Right cardiac atrium (tissue), 5 donors: ENCODE measurements at regions not wholly inside any gene's neighbourhood (a gene's known extent, or its start where the extent isn't known, plus 50 kb on each side); places are given as distances from the start of the nearest gene placed in this dataset.

Experiments used
- ATAC-seq, 2 donors: fragments of 200-7000 bp; cut with Tn5 transposase; one replicate each; pipeline versions ENCODE4 v1.8.0 to v1.9.1; 2020; ENCODE audit warnings: moderate library complexity in 2 of 2, mild to moderate bottlenecking in 1 of 2
- DNase-seq, 3 donors: peaks; one replicate each; pipeline ENCODE4 v3.0.0-alpha.2; 2020
- H3K27ac ChIP-seq: one replicate; pipeline ENCODE4 v1.5.1; 2013; ENCODE audit warnings: mild to moderate bottlenecking, low read length, control low read depth, moderate library complexity
- H3K27me3 ChIP-seq: one replicate; pipeline ENCODE4 v1.6.1; 2013; ENCODE audit not compliant: control insufficient read depth, insufficient read depth
- H3K4me1 ChIP-seq: one replicate; pipeline ENCODE4 v1.6.1; 2013; ENCODE audit warnings: low read length; ENCODE audit not compliant: control insufficient read depth, insufficient read depth
- H3K4me3 ChIP-seq: one replicate; pipeline ENCODE4 v1.5.1; 2013; ENCODE audit warnings: low read length, control low read depth
- H3K9me3 ChIP-seq: one replicate; pipeline ENCODE4 v1.6.1; 2013; ENCODE audit warnings: low read length; ENCODE audit not compliant: control insufficient read depth
- WGBS: extraction: QIAGEN DNeasy Blood & Tissue Kit; methylation state at CpG from one replicate; pipeline ENCODE4 v1.1.7; 2013; 5-methylcytosine and 5-hydroxymethylcytosine counted together
- intact Hi-C, 4 donors: fragments of 100-400 bp; cut with DNase I; formaldehyde crosslinking; loops; one replicate each; pipeline versions ENCODE4 v1.11.0 to v1.14.0; 2022 to 2023
- donor health status: healthy with polysubstance abuse.
- donor health status: DM: no; HTN: yes; CAD: no.
- donor health status: DM: no; HTN: no; CAD: no.
- donor health status: DM: no; HTN: yes; CAD: no; lungs with severe emphysema.
- donor health status: DM: yes; HTN: yes; CAD: no.

DNA sequence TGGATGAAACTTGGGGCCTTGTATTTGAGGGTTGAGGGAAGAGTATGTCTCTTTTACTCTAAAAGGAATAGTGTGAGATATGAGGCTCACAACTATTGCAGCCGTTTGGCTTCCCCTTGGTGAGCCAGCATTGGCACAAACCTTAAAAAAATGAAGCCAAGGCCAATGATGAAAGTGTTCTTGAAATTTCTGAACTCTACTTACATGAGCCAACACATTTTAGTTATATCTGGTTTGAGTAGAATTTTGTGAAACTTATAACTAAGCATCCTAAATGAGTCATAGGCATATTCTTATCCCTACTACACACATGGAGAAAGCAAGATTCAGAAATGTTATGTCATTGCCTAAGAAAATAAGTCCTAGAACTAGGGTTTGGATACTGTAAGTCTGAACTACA, 55.3 kb upstream of the ACSS3 start:
- WGBS: 57% methylated on average over 1 of the region's 1 CpG
- no peak overlapping the region for H3K27ac ChIP-seq

DNA sequence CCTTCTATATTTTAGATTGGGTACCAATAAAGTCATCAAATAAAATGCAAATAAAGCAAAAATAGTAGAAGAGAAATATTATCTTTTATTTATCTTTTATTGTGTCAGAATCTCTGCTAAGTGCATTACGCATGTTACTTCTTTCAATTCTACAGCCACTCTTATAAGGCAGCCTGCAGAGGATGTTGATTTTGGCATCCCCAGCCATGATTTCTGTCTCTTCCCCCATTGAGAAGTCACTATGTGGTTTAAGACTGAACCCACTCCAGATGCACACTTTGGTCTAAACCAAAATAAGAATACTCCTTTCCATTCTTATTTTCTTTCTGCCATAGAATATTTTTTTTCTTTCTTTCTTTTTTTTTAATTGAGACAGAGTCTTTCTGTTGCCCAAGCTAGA, 56.0 kb upstream of the ACSS3 start:
- intact Hi-C loops: no loop called here
- ATAC-seq: peak; percentile 74 to 82

More for the DNA sequence above, 55.3 kb upstream of the ACSS3 start:
- no peaks in the 10 kb centered on the region for H3K4me1 ChIP-seq
- intact Hi-C loops: no loop called here
- ATAC-seq: peak; percentile 77 to 88
- no peaks in the 10 kb centered on the region for H3K27me3 ChIP-seq
- H3K9me3 ChIP-seq: no peaks in the 10 kb centered on the region
- no peak overlapping the region for H3K4me3 ChIP-seq
- DNase-seq: peak in 2 of 3 donors; percentile 20 to 40

DNA sequence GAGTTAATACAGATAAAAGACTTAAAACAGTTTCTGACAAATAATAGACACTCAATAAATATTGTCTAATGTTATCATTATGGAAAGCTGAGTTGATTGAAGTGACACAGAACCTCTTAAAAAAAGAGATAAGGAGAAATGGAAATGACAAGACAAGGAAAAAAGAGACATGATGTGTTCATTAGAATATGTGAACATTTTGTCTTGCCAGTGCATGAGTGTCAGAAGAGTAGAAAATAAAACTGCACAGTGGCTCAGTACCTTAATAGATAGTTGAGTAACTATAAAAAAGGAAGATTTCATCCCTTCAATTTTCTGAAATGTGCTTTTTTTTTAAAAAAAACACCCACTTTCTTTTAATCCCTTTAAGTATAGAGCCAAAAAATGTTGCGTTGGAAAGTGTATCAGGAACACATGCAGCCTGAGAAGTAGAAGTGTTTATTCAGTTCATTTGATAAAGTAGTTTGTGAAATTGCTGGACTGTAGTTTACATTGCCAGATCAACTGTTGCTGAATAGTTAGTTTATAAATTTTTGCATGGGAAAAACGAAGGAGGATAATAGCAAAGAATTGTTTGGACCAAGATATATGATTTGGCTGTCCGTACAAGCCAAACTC, 56.6 kb upstream of the ACSS3 start:
- H3K4me3 ChIP-seq: no peak overlapping the region
- intact Hi-C loops: no loop called here
- 36% methylated on average over 3 of the region's 3 CpGs for WGBS
- DNase-seq (no peak), ATAC-seq (peak; percentile 41 to 76)
- no peaks in the 10 kb centered on the region for H3K27me3 ChIP-seq
- H3K9me3 ChIP-seq: no peaks in the 10 kb centered on the region
- no peaks in the 10 kb centered on the region for H3K4me1 ChIP-seq
- H3K27ac ChIP-seq: no peak overlapping the region

More for the DNA sequence above, 56.0 kb upstream of the ACSS3 start:
- no peak overlapping the region for H3K27ac ChIP-seq
- DNase-seq: no peak
- H3K9me3 ChIP-seq: no peaks in the 10 kb centered on the region
- no peaks in the 10 kb centered on the region for H3K4me1 ChIP-seq
- H3K4me3 ChIP-seq: no peak overlapping the region
- H3K27me3 ChIP-seq: no peaks in the 10 kb centered on the region
- WGBS: 53% methylated on average over 1 of the region's 1 CpG

DNA sequence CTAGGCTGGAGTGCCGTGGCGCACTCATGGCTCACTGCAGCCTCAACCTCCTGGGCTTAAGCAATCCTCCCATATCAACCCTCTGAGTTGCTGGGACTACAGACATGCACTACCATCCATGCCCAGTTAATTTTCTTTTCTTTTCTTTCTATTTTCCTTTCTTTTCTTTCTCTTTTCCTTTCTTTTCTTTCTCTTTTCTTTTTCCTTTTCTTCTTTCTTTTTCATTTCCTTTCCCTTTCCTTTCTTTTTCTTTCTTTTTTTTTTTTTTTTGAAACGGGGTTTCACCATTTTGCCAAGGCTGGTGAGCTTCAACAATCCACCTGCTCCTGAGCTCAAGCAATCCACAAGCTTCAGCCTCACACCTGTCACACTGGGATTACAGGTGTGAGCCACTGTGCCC, 60.1 kb upstream of the ACSS3 start:
- Histone ChIP-seq H3K9me3 (no peaks in the 10 kb centered on the region), H3K27ac (no peak overlapping the region), H3K4me1 (no peaks in the 10 kb centered on the region), H3K4me3 (no peak overlapping the region), H3K27me3 (no peaks in the 10 kb centered on the region)
- DNase-seq: no peak
- no peak for ATAC-seq
- intact Hi-C loops: no loop called here
- 89% methylated on average over 3 of the region's 3 CpGs for WGBS

DNA sequence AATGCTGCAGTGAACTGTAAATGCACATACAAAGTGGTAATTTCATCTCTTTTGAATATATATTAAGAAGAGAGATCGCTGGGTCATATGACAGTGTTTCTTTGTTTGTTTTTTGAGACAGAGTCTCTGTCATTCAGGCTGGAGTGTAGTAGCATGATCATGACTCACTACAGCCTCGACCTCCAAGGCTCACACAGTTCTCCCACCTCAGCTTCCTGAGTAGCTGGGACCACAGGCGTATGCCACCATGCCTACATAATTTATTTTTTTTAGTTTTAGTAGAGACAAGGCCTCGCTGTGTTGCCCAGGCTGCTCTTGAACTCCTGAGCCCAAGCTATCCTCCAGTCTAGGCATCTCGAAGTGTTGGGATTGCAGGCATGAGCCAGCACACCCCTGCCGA, 62.4 kb upstream of the ACSS3 start:
- intact Hi-C loops: no loop called here
- H3K9me3 ChIP-seq: no peaks in the 10 kb centered on the region
- WGBS: 68% methylated on average over 6 of the region's 6 CpGs

DNA sequence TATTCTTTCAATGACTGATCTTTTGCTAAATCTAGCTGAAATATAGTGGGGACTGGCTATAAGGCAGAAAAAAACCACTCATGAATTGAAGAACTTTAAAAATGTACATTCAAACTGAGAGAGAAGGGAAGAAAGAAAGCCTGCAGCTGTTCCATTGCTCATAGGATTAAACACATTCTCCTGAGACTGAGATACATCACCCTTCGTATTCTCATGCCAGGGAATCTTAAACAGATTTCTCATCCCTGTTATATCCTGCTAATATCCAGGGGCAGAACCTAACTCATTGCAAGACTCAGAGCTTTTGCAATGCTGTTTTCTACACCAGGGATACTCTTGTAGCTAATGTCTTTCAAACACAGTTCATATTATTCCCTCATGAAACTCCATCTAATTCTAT, 67.2 kb upstream of the ACSS3 start:
- ATAC-seq (no peak), DNase-seq (no peak)
- Histone ChIP-seq H3K27ac (no peak overlapping the region), H3K4me1 (no peaks in the 10 kb centered on the region), H3K9me3 (no peaks in the 10 kb centered on the region), H3K4me3 (no peak overlapping the region), H3K27me3 (no peaks in the 10 kb centered on the region)
- 42% methylated on average over 1 of the region's 1 CpG for WGBS
- intact Hi-C loops: no loop called here

More for the DNA sequence above, 62.4 kb upstream of the ACSS3 start:
- DNase-seq (no peak), ATAC-seq (no peak)
- H3K27me3 ChIP-seq: no peaks in the 10 kb centered on the region
- no peak overlapping the region for H3K27ac ChIP-seq
- H3K4me1 ChIP-seq: no peaks in the 10 kb centered on the region
- no peak overlapping the region for H3K4me3 ChIP-seq

DNA sequence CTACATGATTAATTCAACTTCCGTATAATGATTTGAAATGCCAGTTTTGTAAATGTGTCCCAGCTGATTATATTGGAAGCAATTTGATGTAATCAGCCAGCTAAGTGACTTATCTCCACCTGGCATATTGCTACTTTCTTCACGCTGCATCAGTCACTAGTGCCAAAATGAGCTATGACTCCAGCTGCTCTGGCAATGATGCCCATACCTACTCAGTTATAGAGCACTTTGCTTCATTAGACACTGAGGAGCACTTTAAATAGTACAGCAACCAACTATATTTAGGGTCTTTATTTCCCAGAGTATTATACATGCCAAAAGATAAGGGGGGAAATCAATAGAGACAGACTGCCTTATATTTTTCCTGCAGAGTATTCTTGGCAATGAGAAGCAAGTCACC, 67.9 kb upstream of the LIN7A start:
- DNase-seq (no peak), ATAC-seq (no peak)
- Histone ChIP-seq H3K27ac (no peak overlapping the region), H3K4me3 (no peak overlapping the region), H3K9me3 (no peaks in the 10 kb centered on the region), H3K27me3 (no peaks in the 10 kb centered on the region), H3K4me1 (no peaks in the 10 kb centered on the region)
- WGBS: 30% methylated on average over 2 of the region's 2 CpGs
- intact Hi-C loops: no loop called here

DNA sequence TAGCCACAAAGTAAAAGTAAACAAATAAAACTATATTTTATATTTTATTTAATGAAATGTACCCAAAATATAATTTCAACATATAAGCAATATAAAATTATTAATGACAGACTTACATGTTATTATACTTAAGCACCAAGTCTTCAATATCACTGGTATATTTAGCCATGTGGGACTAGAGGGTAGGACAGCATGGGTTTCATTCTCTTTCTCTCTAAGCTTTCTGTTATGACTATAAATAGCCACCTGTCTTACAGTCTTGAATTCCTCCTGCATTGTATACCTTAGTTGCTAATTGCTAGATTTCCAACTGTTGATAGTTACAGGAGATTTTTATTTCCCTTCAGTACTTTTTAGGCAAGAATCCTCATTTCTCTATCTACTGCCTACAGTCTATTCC, 63.1 kb upstream of the LIN7A start:
- H3K27me3 ChIP-seq: no peaks in the 10 kb centered on the region
- ATAC-seq (no peak), DNase-seq (no peak)
- intact Hi-C loops: no loop called here
- no peaks in the 10 kb centered on the region for H3K4me1 ChIP-seq
- no peaks in the 10 kb centered on the region for H3K9me3 ChIP-seq
- no peak overlapping the region for H3K4me3 ChIP-seq
- H3K27ac ChIP-seq: no peak overlapping the region

DNA sequence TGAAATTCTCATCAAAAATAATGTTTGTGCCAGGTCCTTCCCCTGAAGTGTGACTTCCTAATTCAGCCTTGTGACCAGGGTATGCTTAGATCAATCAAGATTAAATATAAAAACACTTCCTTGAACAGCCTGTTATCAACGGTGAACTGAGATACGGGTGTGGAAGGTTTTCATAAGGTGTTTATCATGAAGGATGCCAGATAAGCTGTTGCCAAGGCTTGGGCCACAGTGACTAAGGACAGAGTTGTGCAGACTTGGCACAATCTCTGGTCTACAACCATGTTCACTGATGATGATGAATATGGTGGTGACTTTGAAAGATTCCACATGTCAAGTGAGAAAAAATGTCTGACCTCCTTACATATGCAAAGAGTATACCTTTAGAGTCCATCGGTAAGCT, 51.3 kb upstream of the LIN7A start:
- WGBS: 36% methylated on average over 3 of the region's 3 CpGs
- ATAC-seq (peak; percentile 26 to 33), DNase-seq (peak in 1 of 3 donors; percentile 11)

More for the DNA sequence above, 51.3 kb upstream of the LIN7A start:
- no peaks in the 10 kb centered on the region for H3K4me1 ChIP-seq
- no peaks in the 10 kb centered on the region for H3K9me3 ChIP-seq
- no peaks in the 10 kb centered on the region for H3K27me3 ChIP-seq
- H3K4me3 ChIP-seq: no peak overlapping the region
- H3K27ac ChIP-seq: no peak overlapping the region
- intact Hi-C loops: no loop called here
